Subcutaneous abdominal adipose tissue (tissue), 5 donors: ENCODE measurements at regions not wholly inside any gene's neighbourhood (a gene's known extent, or its start where the extent isn't known, plus 50 kb on each side); places are given as distances from the start of the nearest gene placed in this dataset.

Source experiments
- H3K27ac ChIP-seq: one replicate; pipeline ENCODE4 v1.7.0; 2013; ENCODE audit warnings: low read depth, mild to moderate bottlenecking, inconsistent platforms, low read length, moderate library complexity
- H3K27me3 ChIP-seq, 5 donors: one replicate each; pipeline ENCODE4 v1.7.0; 2013; ENCODE audit warnings: low read length in 5 of 5, inconsistent platforms in 1 of 5; ENCODE audit not compliant: control insufficient read depth in 5 of 5, insufficient read depth in 4 of 5
- H3K36me3 ChIP-seq, 5 donors: one replicate each; pipeline ENCODE4 v1.7.0; 2013; ENCODE audit warnings: low read length in 5 of 5; ENCODE audit not compliant: control insufficient read depth in 5 of 5, insufficient read depth in 5 of 5
- H3K4me1 ChIP-seq, 5 donors: one replicate each; pipeline ENCODE4 v1.7.0; 2013; ENCODE audit warnings: low read length in 5 of 5, mild to moderate bottlenecking in 3 of 5, moderate library complexity in 1 of 5; ENCODE audit not compliant: control insufficient read depth in 5 of 5, insufficient read depth in 5 of 5
- H3K4me3 ChIP-seq, 5 donors: one replicate each; pipeline ENCODE4 v1.7.0; 2013; ENCODE audit warnings: low read length in 5 of 5, low read depth in 1 of 5
- H3K9ac ChIP-seq, 5 donors: one replicate each; pipeline ENCODE4 v1.7.0; 2013; ENCODE audit warnings: low read length in 5 of 5, mild to moderate bottlenecking in 4 of 5, moderate library complexity in 3 of 5
- H3K9me3 ChIP-seq, 5 donors: one replicate each; pipeline ENCODE4 v1.7.0; 2013; ENCODE audit warnings: low read length in 5 of 5; ENCODE audit not compliant: control insufficient read depth in 5 of 5
- donor health status: healthy.
- donor health status: healthy.
- donor health status: healthy.
- donor health status: healthy.
- donor health status: healthy.

- no peaks in the 10 kb centered on the region for H3K4me1 ChIP-seq
- no peak overlapping the region for H3K4me3 ChIP-seq
- no peak overlapping the region for H3K27ac ChIP-seq
- H3K27me3 ChIP-seq = no peaks in the 10 kb centered on the region
- no peak overlapping the region for H3K9ac ChIP-seq
- H3K9me3 ChIP-seq = no peaks in the 10 kb centered on the region
- H3K36me3 ChIP-seq = no peaks in the 10 kb centered on the region
Measured at GRCh38 chr13:92938486-92939020, 288.1 kb upstream of the GPC6 start.

GRCh38 chr13:92941167-92941566 is 285.4 kb upstream of the GPC6 start:
- Histone ChIP-seq H3K4me3 (no peak overlapping the region), H3K27ac (no peak overlapping the region), H3K9ac (no peak overlapping the region), H3K9me3 (no peaks in the 10 kb centered on the region), H3K36me3 (no peaks in the 10 kb centered on the region), H3K27me3 (no peaks in the 10 kb centered on the region), H3K4me1 (no peaks in the 10 kb centered on the region)

GRCh38 chr13:92947770-92948434 is 278.7 kb upstream of the GPC6 start:
- no peak overlapping the region for H3K4me3 ChIP-seq
- H3K27ac ChIP-seq = no peak overlapping the region
- H3K36me3 ChIP-seq = no peaks in the 10 kb centered on the region
- no peaks in the 10 kb centered on the region for H3K27me3 ChIP-seq
- no peaks in the 10 kb centered on the region for H3K9me3 ChIP-seq
- no peaks in the 10 kb centered on the region for H3K4me1 ChIP-seq
- H3K9ac ChIP-seq = no peak overlapping the region

- H3K36me3 ChIP-seq = no peaks in the 10 kb centered on the region
- no peak overlapping the region for H3K4me3 ChIP-seq
- H3K9me3 ChIP-seq = no peaks in the 10 kb centered on the region
- no peak overlapping the region for H3K27ac ChIP-seq
- no peak overlapping the region for H3K9ac ChIP-seq
- no peaks in the 10 kb centered on the region for H3K4me1 ChIP-seq
- H3K27me3 ChIP-seq = no peaks in the 10 kb centered on the region
Measured at GRCh38 chr13:92950771-92951170, 275.8 kb upstream of the GPC6 start.

- no peaks in the 10 kb centered on the region for H3K4me1 ChIP-seq
- H3K36me3 ChIP-seq = no peaks in the 10 kb centered on the region
- no peak overlapping the region for H3K9ac ChIP-seq
- H3K27me3 ChIP-seq = no peaks in the 10 kb centered on the region
- no peaks in the 10 kb centered on the region for H3K9me3 ChIP-seq
- H3K27ac ChIP-seq = no peak overlapping the region
- H3K4me3 ChIP-seq = no peak overlapping the region
Measured at GRCh38 chr13:92951273-92951890, 275.2 kb upstream of the GPC6 start.

GRCh38 chr13:92952161-92952560 is 274.4 kb upstream of the GPC6 start:
- Histone ChIP-seq H3K9me3 (no peaks in the 10 kb centered on the region), H3K27ac (no peak overlapping the region), H3K9ac (no peak overlapping the region), H3K4me3 (no peak overlapping the region), H3K36me3 (no peaks in the 10 kb centered on the region), H3K4me1 (no peaks in the 10 kb centered on the region), H3K27me3 (no peaks in the 10 kb centered on the region)

- Histone ChIP-seq H3K4me3 (no peak overlapping the region), H3K27ac (no peak overlapping the region), H3K27me3 (no peaks in the 10 kb centered on the region), H3K9ac (no peak overlapping the region), H3K9me3 (peaks cover 0 to under 1% (median 0%) of the 10 kb centered on the region in 5 donors), H3K36me3 (no peaks in the 10 kb centered on the region), H3K4me1 (no peaks in the 10 kb centered on the region)
Measured at GRCh38 chr13:92954746-92955145, 271.9 kb upstream of the GPC6 start.

- Histone ChIP-seq H3K9me3 (peaks cover 0 to 4% (median 2%) of the 10 kb centered on the region in 5 donors), H3K27ac (no peak overlapping the region), H3K4me1 (no peaks in the 10 kb centered on the region), H3K9ac (no peak overlapping the region), H3K36me3 (no peaks in the 10 kb centered on the region), H3K27me3 (no peaks in the 10 kb centered on the region), H3K4me3 (no peak overlapping the region)
Measured at GRCh38 chr13:92959790-92960189, 266.8 kb upstream of the GPC6 start.

GRCh38 chr13:92963029-92963428 is 263.6 kb upstream of the GPC6 start:
- Histone ChIP-seq H3K4me1 (no peaks in the 10 kb centered on the region), H3K9ac (no peak overlapping the region), H3K27ac (no peak overlapping the region), H3K4me3 (no peak overlapping the region), H3K27me3 (no peaks in the 10 kb centered on the region), H3K9me3 (peaks cover 0 to 4% (median 2%) of the 10 kb centered on the region in 5 donors), H3K36me3 (no peaks in the 10 kb centered on the region)

GRCh38 chr13:92966341-92966740 is 260.3 kb upstream of the GPC6 start:
- H3K9me3 ChIP-seq = peaks cover 0 to 3% (median 0%) of the 10 kb centered on the region in 5 donors
- no peaks in the 10 kb centered on the region for H3K4me1 ChIP-seq
- H3K9ac ChIP-seq = no peak overlapping the region
- H3K36me3 ChIP-seq = no peaks in the 10 kb centered on the region
- H3K27me3 ChIP-seq = no peaks in the 10 kb centered on the region
- H3K4me3 ChIP-seq = no peak overlapping the region
- H3K27ac ChIP-seq = no peak overlapping the region
